MCF 10A (cell line): ENCODE measurements at regions not wholly inside any gene's neighbourhood (a gene's known extent, or its start where the extent isn't known, plus 50 kb on each side); places are given as distances from the start of the nearest gene placed in this dataset.

ENCODE experiments used
- BruUV-seq: library from RNA; stranded (reverse); fragments of 400-500 nt; replicated peaks from 2 replicates; lab custom pipeline; 2021; lab: Mats Ljungman, UMichigan
- CTCF ChIA-PET: fragments of 300-600 bp; sonication (Branson Sonifier 250); formaldehyde crosslinking; extraction: SDS; loops from one replicate; lab custom pipeline; 2021; ENCODE audit warnings: antibody characterized with exemption, inconsistent platforms; lab: Yijun Ruan, JAX
- POLR2A ChIA-PET: fragments of 300-600, 350-650 bp; sonication (Branson Sonifier 250); formaldehyde crosslinking; extraction: SDS; loops from one replicate; lab custom pipeline; 2020; ENCODE audit warnings: antibody characterized with exemption, inconsistent platforms; lab: Yijun Ruan, JAX
- DNase-seq: peaks from one replicate; pipeline ENCODE4 v3.0.0-alpha.2; 2018; ENCODE audit not compliant: unreplicated experiment
- H3K27ac Mint-ChIP-seq: one replicate; pipeline ENCODE4 v1.8.0; 2022; ENCODE audit warnings: mild to moderate bottlenecking, low read depth, mixed read lengths; ENCODE audit not compliant: unreplicated experiment
- H3K27me3 Mint-ChIP-seq: one replicate; pipeline ENCODE4 v1.8.0; 2022; ENCODE audit warnings: mixed read lengths; ENCODE audit not compliant: insufficient read depth, unreplicated experiment
- H3K36me3 Mint-ChIP-seq: one replicate; pipeline ENCODE4 v1.8.0; 2022; ENCODE audit warnings: mild to moderate bottlenecking, moderate library complexity, mixed read lengths; ENCODE audit not compliant: insufficient read depth, unreplicated experiment
- H3K4me1 Mint-ChIP-seq: one replicate; pipeline ENCODE4 v1.8.0; 2022; ENCODE audit warnings: mixed read lengths; ENCODE audit not compliant: insufficient read depth, unreplicated experiment
- H3K4me3 Mint-ChIP-seq: one replicate; pipeline ENCODE4 v1.8.0; 2022; ENCODE audit warnings: mild to moderate bottlenecking, moderate library complexity, mixed read lengths; ENCODE audit not compliant: unreplicated experiment
- H3K9me3 Mint-ChIP-seq: one replicate; pipeline ENCODE4 v1.8.0; 2022; ENCODE audit warnings: mixed read lengths; ENCODE audit not compliant: unreplicated experiment
- intact Hi-C: fragments of 100-400 bp; cut with micrococcal nuclease; formaldehyde crosslinking; loops from 2 replicates; pipeline ENCODE4 v1.14.1; 2022
- TF ChIP-seq, protein P1 (sequence below): fragments of 200-600 bp; IDR thresholded peaks from one replicate; pipeline ENCODE4 v1.8.0; 2022; ENCODE audit warnings: antibody characterized with exemption, mild to moderate bottlenecking; ENCODE audit not compliant: unreplicated experiment

GRCh38 chr16:72679856-72680255 lies 368.1 kb downstream of the ZFHX3 start:
- POLR2A ChIA-PET = no interaction called here
- Mint-ChIP-seq H3K36me3 (no peaks in the 10 kb centered on the region), H3K27me3 (no peaks in the 10 kb centered on the region), H3K9me3 (no peaks in the 10 kb centered on the region), H3K4me3 (no peak overlapping the region), H3K27ac (no peak overlapping the region), H3K4me1 (no peaks in the 10 kb centered on the region)
- intact Hi-C loops = no loop called here
- no peak for DNase-seq
- TF ChIP-seq, protein P1, sequence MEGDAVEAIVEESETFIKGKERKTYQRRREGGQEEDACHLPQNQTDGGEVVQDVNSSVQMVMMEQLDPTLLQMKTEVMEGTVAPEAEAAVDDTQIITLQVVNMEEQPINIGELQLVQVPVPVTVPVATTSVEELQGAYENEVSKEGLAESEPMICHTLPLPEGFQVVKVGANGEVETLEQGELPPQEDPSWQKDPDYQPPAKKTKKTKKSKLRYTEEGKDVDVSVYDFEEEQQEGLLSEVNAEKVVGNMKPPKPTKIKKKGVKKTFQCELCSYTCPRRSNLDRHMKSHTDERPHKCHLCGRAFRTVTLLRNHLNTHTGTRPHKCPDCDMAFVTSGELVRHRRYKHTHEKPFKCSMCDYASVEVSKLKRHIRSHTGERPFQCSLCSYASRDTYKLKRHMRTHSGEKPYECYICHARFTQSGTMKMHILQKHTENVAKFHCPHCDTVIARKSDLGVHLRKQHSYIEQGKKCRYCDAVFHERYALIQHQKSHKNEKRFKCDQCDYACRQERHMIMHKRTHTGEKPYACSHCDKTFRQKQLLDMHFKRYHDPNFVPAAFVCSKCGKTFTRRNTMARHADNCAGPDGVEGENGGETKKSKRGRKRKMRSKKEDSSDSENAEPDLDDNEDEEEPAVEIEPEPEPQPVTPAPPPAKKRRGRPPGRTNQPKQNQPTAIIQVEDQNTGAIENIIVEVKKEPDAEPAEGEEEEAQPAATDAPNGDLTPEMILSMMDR = no peak
- CTCF ChIA-PET = interaction anchor here (0.6 kb wide), 1 partner anchor 180 kb away, joined by 3 read pairs; no protein-coding TSS in a partner anchor
- no TSS peak for BruUV-seq

GRCh38 chr16:72677662-72678447 lies 370.1 kb downstream of the ZFHX3 start:
- TF ChIP-seq, protein P1 = no peak
- Mint-ChIP-seq H3K4me1 (no peaks in the 10 kb centered on the region), H3K27ac (no peak overlapping the region), H3K4me3 (no peak overlapping the region), H3K27me3 (no peaks in the 10 kb centered on the region), H3K36me3 (peaks cover 3% of the 10 kb centered on the region), H3K9me3 (peaks cover 6% of the 10 kb centered on the region)
- BruUV-seq = no TSS peak
- ChIA-PET CTCF (interaction anchor here (0.6 to 0.7 kb wide), 3 partner anchors 278 to 1372 kb away, joined by 3 read pairs; no protein-coding TSS in a partner anchor), POLR2A (interaction anchor here (0.5 to 0.7 kb wide), 2 partner anchors 500 to 642 kb away, joined by 3 read pairs; no protein-coding TSS in a partner anchor)
- DNase-seq = peak; percentile 13
- intact Hi-C loops = no loop called here

- intact Hi-C loops = no loop called here
- Mint-ChIP-seq H3K36me3 (peaks cover 7% of the 10 kb centered on the region), H3K9me3 (peaks cover 18% of the 10 kb centered on the region), H3K4me1 (no peaks in the 10 kb centered on the region), H3K27ac (no peak overlapping the region), H3K4me3 (no peak overlapping the region), H3K27me3 (no peaks in the 10 kb centered on the region)
- BruUV-seq = no TSS peak
- no peak for DNase-seq
- POLR2A ChIA-PET = interaction anchor here (0.7 to 0.8 kb wide), 2 partner anchors 9 to 145 kb away, joined by 3 to 4 read pairs; no protein-coding TSS in a partner anchor
- CTCF ChIA-PET = interaction anchor here (0.7 kb wide), 1 partner anchor 534 kb away, joined by 3 read pairs; no protein-coding TSS in a partner anchor
- TF ChIP-seq, protein P1 = no peak
Observed at GRCh38 chr16:72673118-72673517, 374.8 kb downstream of the ZFHX3 start.

GRCh38 chr16:72666267-72666666 lies 381.7 kb downstream of the ZFHX3 start:
- DNase-seq = no peak
- no peaks in the 10 kb centered on the region for H3K4me1 Mint-ChIP-seq
- TF ChIP-seq, protein P1 = no peak
- CTCF ChIA-PET = interaction anchor here (0.9 kb wide), 1 partner anchor 313 kb away, joined by 3 read pairs; no protein-coding TSS in a partner anchor
- H3K27me3 Mint-ChIP-seq = no peaks in the 10 kb centered on the region
- intact Hi-C loops = loop anchor here (10.0 kb wide), 3 partner anchors 389 to 529 kb away; no protein-coding TSS in a partner anchor
- H3K27ac Mint-ChIP-seq = no peak overlapping the region
- H3K4me3 Mint-ChIP-seq = no peak overlapping the region
- no TSS peak for BruUV-seq
- H3K9me3 Mint-ChIP-seq = no peaks in the 10 kb centered on the region
- no peaks in the 10 kb centered on the region for H3K36me3 Mint-ChIP-seq
- POLR2A ChIA-PET = interaction anchor here (0.6 kb wide), 1 partner anchor 643 kb away, joined by 3 read pairs; no protein-coding TSS in a partner anchor
